SU-DHL-6 (cell line): ENCODE measurements at regions not wholly inside any gene's neighbourhood (a gene's known extent, or its start where the extent isn't known, plus 50 kb on each side); places are given as distances from the start of the nearest gene placed in this dataset.
A peak's percentile ranks its signal among the peaks of the same experiment; 100 is the strongest.

Experiments used
- H2AFZ ChIP-seq: fragments of 200-600 bp; sonication (generic); 2 replicates; pipeline ENCODE4 v1.6.1; 2014; ENCODE audit warnings: low read depth, mild to moderate bottlenecking, moderate library complexity, mixed read lengths, antibody characterized with exemption, low read length; ENCODE audit not compliant: severe bottlenecking
- H3F3A ChIP-seq: fragments of 200-600 bp; shearing (Covaris generic); 2 replicates; pipeline ENCODE4 v1.6.0; 2016; ENCODE audit warnings: antibody characterized with exemption, mild to moderate bottlenecking; ENCODE audit not compliant: insufficient read depth
- H3K27ac ChIP-seq: fragments of 200-600 bp; sonication (generic); 2 replicates; pipeline ENCODE4 v1.5.1; 2016; ENCODE audit warnings: low read depth, mild to moderate bottlenecking, low read length, moderate library complexity, mixed read lengths
- H3K27me3 ChIP-seq: fragments of 200-600 bp; sonication (generic), shearing (Covaris generic); 2 replicates; pipeline ENCODE4 v1.6.0; 2014; ENCODE audit warnings: mild to moderate bottlenecking, low read length
- H3K36me3 ChIP-seq: fragments of 200-600 bp; sonication (generic); 2 replicates; pipeline ENCODE4 v1.6.1; 2014; ENCODE audit warnings: mild to moderate bottlenecking, low read length, mixed read lengths
- H3K4me2 ChIP-seq: fragments of 300-600, 200-600 bp; shearing (Covaris generic), sonication (generic); 2 replicates; pipeline ENCODE4 v1.6.0; 2014; ENCODE audit warnings: low read length, low read depth, mild to moderate bottlenecking; ENCODE audit not compliant: poor library complexity, severe bottlenecking
- H3K4me3 ChIP-seq: fragments of 200-600 bp; sonication (generic); 2 replicates; pipeline ENCODE4 v1.5.1; 2014; ENCODE audit warnings: antibody characterized with exemption, low read length, mild to moderate bottlenecking, mixed read lengths; ENCODE audit not compliant: insufficient read depth, poor library complexity, severe bottlenecking
- H3K79me2 ChIP-seq: fragments of 200-600 bp; sonication (generic); 2 replicates; pipeline ENCODE4 v1.6.1; 2014; ENCODE audit warnings: mild to moderate bottlenecking, low read length, moderate library complexity; ENCODE audit not compliant: insufficient read depth
- H3K9ac ChIP-seq: fragments of 200-600 bp; sonication (generic); 2 replicates; pipeline ENCODE4 v1.7.0; 2014; ENCODE audit warnings: mild to moderate bottlenecking, low read length
- H3K9me2 ChIP-seq: fragments of 200-600 bp; sonication (generic); replicated peaks from 2 replicates; pipeline ENCODE4 v1.6.1; 2014; ENCODE audit warnings: low read length; ENCODE audit not compliant: insufficient read depth
- H3K9me3 ChIP-seq: fragments of 200-600 bp; sonication (generic); 2 replicates; pipeline ENCODE4 v1.6.1; 2014; ENCODE audit warnings: low read length, mixed read lengths; ENCODE audit not compliant: insufficient read depth
- H4K20me1 ChIP-seq: fragments of 200-600 bp; sonication (generic); 2 replicates; pipeline ENCODE4 v1.6.1; 2014; ENCODE audit warnings: low read depth, mild to moderate bottlenecking, antibody characterized with exemption, low read length, moderate library complexity, mixed read lengths
- EZH2phosphoT487 ChIP-seq: fragments of 200-600 bp; sonication (generic), shearing (Covaris generic); conservative IDR thresholded peaks from 2 replicates; pipeline ENCODE4 v1.6.1; 2018; ENCODE audit warnings: mild to moderate bottlenecking, antibody characterized with exemption, low read length, moderate library complexity, mixed read lengths
- TF ChIP-seq, protein P1 (sequence below): fragments of 200-600 bp; sonication (generic); IDR thresholded peaks from one replicate; pipeline ENCODE4 v1.5.1; 2017; ENCODE audit warnings: antibody characterized with exemption, mild to moderate bottlenecking, low read length, moderate library complexity; ENCODE audit not compliant: insufficient read depth, poor library complexity, severe bottlenecking

DNA sequence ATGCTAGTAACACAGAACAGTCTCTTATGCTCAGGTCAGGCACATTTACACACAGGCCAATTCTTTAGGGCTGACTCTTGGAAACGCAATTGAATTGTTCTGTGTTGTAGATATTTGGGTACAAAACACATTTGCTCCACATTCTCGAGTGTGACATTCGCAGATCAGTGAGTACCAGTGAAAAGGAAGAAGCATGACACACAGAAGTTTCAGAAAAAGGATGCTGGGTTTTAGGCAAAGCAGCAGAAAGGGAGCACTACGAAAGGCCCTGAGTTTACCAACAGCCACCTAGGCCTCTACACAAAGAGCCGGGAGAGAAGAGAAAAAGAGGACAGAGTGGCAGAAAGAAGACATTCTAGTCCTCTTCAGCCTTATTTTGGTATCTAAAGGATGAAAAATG lies 254.4 kb upstream of the BTG1 start:
- H3K27ac ChIP-seq: no peak overlapping the region
- peak overlapping the region; percentile 4 for H3K4me2 ChIP-seq
- no peaks in the 10 kb centered on the region for H3K36me3 ChIP-seq
- H3K9me3 ChIP-seq: no peaks in the 10 kb centered on the region
- H3K4me3 ChIP-seq: no peak overlapping the region
- H3K9me2 ChIP-seq: no peaks in the 10 kb centered on the region
- H4K20me1 ChIP-seq: no peaks in the 10 kb centered on the region
- peaks cover 22% of the 10 kb centered on the region for H3F3A ChIP-seq
- H3K27me3 ChIP-seq: no peaks in the 10 kb centered on the region
- peak overlapping the region; percentile 77 for H2AFZ ChIP-seq
- H3K9ac ChIP-seq: peak overlapping the region; percentile 1; the same call in 1 of the 2 replicates
- H3K79me2 ChIP-seq: no peaks in the 10 kb centered on the region
- TF ChIP-seq, protein P1, sequence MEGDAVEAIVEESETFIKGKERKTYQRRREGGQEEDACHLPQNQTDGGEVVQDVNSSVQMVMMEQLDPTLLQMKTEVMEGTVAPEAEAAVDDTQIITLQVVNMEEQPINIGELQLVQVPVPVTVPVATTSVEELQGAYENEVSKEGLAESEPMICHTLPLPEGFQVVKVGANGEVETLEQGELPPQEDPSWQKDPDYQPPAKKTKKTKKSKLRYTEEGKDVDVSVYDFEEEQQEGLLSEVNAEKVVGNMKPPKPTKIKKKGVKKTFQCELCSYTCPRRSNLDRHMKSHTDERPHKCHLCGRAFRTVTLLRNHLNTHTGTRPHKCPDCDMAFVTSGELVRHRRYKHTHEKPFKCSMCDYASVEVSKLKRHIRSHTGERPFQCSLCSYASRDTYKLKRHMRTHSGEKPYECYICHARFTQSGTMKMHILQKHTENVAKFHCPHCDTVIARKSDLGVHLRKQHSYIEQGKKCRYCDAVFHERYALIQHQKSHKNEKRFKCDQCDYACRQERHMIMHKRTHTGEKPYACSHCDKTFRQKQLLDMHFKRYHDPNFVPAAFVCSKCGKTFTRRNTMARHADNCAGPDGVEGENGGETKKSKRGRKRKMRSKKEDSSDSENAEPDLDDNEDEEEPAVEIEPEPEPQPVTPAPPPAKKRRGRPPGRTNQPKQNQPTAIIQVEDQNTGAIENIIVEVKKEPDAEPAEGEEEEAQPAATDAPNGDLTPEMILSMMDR: no peak
- no peak for TF ChIP-seq EZH2phosphoT487

DNA sequence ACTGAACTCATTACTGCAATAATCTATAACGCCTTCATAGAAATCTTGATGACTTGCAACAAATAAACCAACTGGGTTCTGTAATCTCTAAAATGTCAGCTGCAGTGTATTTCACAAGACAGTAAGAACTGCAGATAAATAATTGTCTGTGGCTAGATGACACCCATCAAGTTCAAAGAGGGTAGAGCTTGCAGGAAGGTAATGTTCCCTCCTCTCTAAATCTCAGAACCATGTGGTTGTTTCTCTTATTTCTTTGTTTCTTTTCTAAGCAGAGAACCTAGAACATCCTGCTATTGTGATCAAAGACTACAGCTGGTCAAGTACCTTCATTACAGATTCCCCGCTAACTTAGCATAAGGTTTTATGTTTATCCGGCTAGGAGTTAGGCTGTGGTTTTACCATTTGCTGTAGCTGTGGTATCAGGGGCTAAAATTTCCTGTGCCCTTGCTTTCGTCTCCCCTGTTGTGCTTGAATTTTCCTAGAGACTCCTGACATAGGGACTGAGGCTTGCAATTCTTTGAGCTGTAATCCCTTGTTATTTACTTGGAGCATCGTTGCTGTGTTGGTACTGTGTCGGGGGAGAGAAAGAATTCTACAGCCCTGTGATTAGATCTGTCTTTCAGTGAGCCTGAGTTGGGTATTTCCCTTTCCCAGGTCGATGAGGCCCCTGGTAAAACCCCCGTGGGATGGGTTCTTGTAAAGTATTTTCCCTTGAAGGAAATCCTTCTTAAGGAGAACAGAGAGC lies 253.1 kb upstream of the BTG1 start:
- Histone ChIP-seq H3K9me2 (no peaks in the 10 kb centered on the region), H4K20me1 (no peaks in the 10 kb centered on the region), H2AFZ (no peak overlapping the region), H3K27me3 (no peaks in the 10 kb centered on the region), H3F3A (peaks cover 10% of the 10 kb centered on the region; the same call in 1 of the 2 replicates), H3K79me2 (no peaks in the 10 kb centered on the region), H3K4me3 (no peak overlapping the region), H3K9me3 (no peaks in the 10 kb centered on the region), H3K9ac (no peak overlapping the region), H3K36me3 (no peaks in the 10 kb centered on the region), H3K4me2 (no peak overlapping the region), H3K27ac (no peak overlapping the region)
- TF ChIP-seq EZH2phosphoT487: no peak
- TF ChIP-seq, protein P1: no peak

DNA sequence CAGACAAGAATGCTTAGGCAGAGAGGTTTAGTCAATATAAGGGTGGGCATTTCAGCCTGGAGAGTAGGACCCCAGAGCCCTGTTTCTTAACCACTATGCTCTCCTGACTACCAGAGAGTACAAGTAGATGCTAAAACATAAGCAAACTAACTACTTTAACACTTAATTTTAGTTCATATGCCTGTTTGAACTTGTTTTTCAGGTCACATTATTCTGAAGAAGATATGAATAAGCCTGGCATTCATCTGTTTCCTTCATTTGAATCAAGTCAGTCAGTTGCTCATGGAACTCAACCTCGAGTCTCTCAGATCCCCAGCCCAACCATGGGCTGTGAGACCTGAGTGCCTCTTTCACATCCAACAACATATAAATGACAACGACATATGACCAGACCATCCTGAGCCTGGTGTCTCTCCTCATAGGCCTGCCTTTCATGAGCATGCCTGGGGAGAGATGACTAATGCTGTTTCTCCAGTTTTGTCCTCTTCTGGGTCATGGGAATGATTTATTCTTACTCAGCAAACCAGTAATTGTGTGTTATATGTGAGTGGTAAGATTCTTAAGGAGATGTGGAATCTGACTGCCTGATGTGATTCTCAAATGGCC lies 251.1 kb upstream of the BTG1 start:
- no peaks in the 10 kb centered on the region for H3K27me3 ChIP-seq
- H3K27ac ChIP-seq: no peak overlapping the region
- H3K36me3 ChIP-seq: no peaks in the 10 kb centered on the region
- no peaks in the 10 kb centered on the region for H3K9me2 ChIP-seq
- no peak overlapping the region for H2AFZ ChIP-seq
- H3F3A ChIP-seq: no peaks in the 10 kb centered on the region
- H3K4me3 ChIP-seq: no peak overlapping the region
- TF ChIP-seq, protein P1: no peak
- no peak for TF ChIP-seq EZH2phosphoT487
- H3K4me2 ChIP-seq: no peak overlapping the region
- H3K79me2 ChIP-seq: no peaks in the 10 kb centered on the region
- H3K9ac ChIP-seq: no peak overlapping the region
- no peaks in the 10 kb centered on the region for H4K20me1 ChIP-seq
- peaks cover 4% of the 10 kb centered on the region; the same call in 1 of the 2 replicates for H3K9me3 ChIP-seq
